Caco-2 (cell line): ENCODE measurements at regions not wholly inside any gene's neighbourhood (a gene's known extent, or its start where the extent isn't known, plus 50 kb on each side); places are given as distances from the start of the nearest gene placed in this dataset.

Experiments
- BruUV-seq: library from RNA; stranded (reverse); fragments of 400-500 nt; replicated peaks from 2 replicates; lab custom pipeline; 2021; lab: Mats Ljungman, UMichigan
- CTCF ChIA-PET: fragments of 300-600 bp; sonication (Branson Sonifier 250); formaldehyde crosslinking; loops from one replicate; lab custom pipeline; 2022; ENCODE audit warnings: antibody characterized with exemption; lab: Charles Lee
- POLR2A ChIA-PET: fragments of 300-600 bp; sonication (Branson Sonifier 250); formaldehyde crosslinking; loops from one replicate; lab custom pipeline; 2022; ENCODE audit warnings: antibody characterized with exemption; lab: Charles Lee
- DNase-seq, 2 experiments: peaks; one replicate each; pipeline versions ENCODE4 v3.0.0 to v3.0.0-alpha.2; 2020 to 2022
- H3K27me3 ChIP-seq: replicated peaks from 2 replicates; pipeline ENCODE4 v1.6.0; 2011; ENCODE audit warnings: low read length; ENCODE audit not compliant: control insufficient read depth, insufficient read depth
- H3K36me3 ChIP-seq: 2 replicates; pipeline ENCODE4 v1.5.1; 2011; ENCODE audit warnings: low read length; ENCODE audit not compliant: control insufficient read depth, insufficient read depth
- H3K4me1 ChIP-seq: fragments of 250-450 bp; sonication (Bioruptor Pico); 2 replicates; pipeline ENCODE4 v1.5.1; 2020; ENCODE audit warnings: mild to moderate bottlenecking
- H3K4me3 ChIP-seq: 2 replicates; pipeline ENCODE4 v1.5.1; 2011; ENCODE audit warnings: low read depth, mild to moderate bottlenecking, control low read depth, low read length
- H3K9me3 ChIP-seq: fragments of 250-450 bp; sonication (Bioruptor Pico); 2 replicates; pipeline ENCODE4 v1.5.1; 2020; ENCODE audit warnings: mild to moderate bottlenecking, moderate library complexity
- H3K27ac Mint-ChIP-seq: one replicate; pipeline ENCODE4 v1.8.0; 2022; ENCODE audit warnings: mixed read lengths; ENCODE audit not compliant: unreplicated experiment
- H3K27me3 Mint-ChIP-seq: one replicate; pipeline ENCODE4 v1.8.0; 2022; ENCODE audit warnings: mixed read lengths; ENCODE audit not compliant: insufficient read depth, unreplicated experiment
- H3K36me3 Mint-ChIP-seq: one replicate; pipeline ENCODE4 v1.8.0; 2022; ENCODE audit warnings: mild to moderate bottlenecking, mixed read lengths; ENCODE audit not compliant: insufficient read depth, unreplicated experiment
- H3K4me1 Mint-ChIP-seq: one replicate; pipeline ENCODE4 v1.8.0; 2022; ENCODE audit warnings: low read depth, mixed read lengths; ENCODE audit not compliant: unreplicated experiment
- H3K4me3 Mint-ChIP-seq: one replicate; pipeline ENCODE4 v1.8.0; 2022; ENCODE audit warnings: mild to moderate bottlenecking, moderate library complexity, mixed read lengths; ENCODE audit not compliant: unreplicated experiment
- H3K9me3 Mint-ChIP-seq: one replicate; pipeline ENCODE4 v1.8.0; 2022; ENCODE audit warnings: mixed read lengths; ENCODE audit not compliant: unreplicated experiment
- intact Hi-C: fragments of 100-400 bp; cut with micrococcal nuclease; formaldehyde crosslinking; loops from one replicate; pipeline ENCODE4 v1.10.0; 2022; ENCODE audit not compliant: unreplicated experiment
- TF ChIP-seq, protein P1 (sequence below), 2 experiments: fragments of 200-600 bp in 1 of 2; IDR thresholded peaks; 1 replicate in 1 of 2; 2 replicates in 1 of 2; pipeline versions ENCODE4 v1.5.1 to v1.8.0; 2011 to 2022; ENCODE audit warnings: antibody characterized with exemption in 1 of 2, control low read depth in 1 of 2, inconsistent platforms in 1 of 2, low read depth in 1 of 2, low read length in 1 of 2, mild to moderate bottlenecking in 1 of 2, moderate library complexity in 1 of 2; ENCODE audit not compliant: insufficient read depth in 1 of 2, severe bottlenecking in 1 of 2, unreplicated experiment in 1 of 2

DNA sequence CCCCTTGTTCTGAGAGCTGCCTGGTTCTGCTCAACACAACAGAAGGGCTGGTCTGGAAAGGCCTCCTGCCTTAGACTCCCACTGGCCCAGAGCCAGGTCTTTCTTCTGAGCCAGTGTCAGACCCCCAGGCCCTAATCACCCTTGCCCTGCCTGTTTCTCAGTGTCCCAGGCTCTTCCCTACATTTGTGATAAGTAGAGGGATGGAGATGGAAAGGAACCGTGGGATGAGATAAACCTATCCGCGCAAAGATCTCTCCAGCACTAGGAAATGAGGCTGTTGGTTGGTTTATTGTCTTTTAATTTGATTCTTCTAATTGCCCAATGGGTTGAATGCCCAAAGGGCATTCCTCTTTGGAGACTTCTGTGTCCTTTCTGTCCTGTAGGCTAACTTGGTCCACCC, 470.0 kb downstream of the TSHZ3 start:
- no peaks in the 10 kb centered on the region for H3K9me3 Mint-ChIP-seq
- CTCF ChIA-PET = no interaction called here
- no peaks in the 10 kb centered on the region for H3K9me3 ChIP-seq

DNA sequence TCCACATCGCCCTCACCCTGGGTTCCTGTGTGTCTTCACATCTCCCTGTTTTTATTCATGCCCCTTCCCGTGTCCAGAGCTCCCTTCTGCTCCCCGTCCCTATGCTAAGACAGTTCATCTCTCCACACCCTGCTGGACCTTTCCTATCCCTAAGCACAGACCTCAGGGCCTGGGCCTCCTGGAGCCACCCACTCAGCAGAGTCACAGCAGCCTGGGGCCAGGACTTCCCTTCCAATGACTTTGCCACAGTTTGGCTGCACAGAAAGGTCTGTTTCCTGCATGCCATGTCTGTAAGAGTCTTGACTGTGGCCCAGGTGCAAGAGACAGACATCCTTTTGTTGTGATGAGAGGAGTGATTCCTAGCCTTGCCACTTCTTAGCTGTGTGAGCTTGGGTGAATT, 470.7 kb downstream of the TSHZ3 start:
- ChIA-PET POLR2A (no interaction called here), CTCF (no interaction called here)
- H3K27me3 Mint-ChIP-seq = peaks cover 2% of the 10 kb centered on the region
- no TSS peak for BruUV-seq
- H3K36me3 Mint-ChIP-seq = no peaks in the 10 kb centered on the region
- TF ChIP-seq, protein P1, sequence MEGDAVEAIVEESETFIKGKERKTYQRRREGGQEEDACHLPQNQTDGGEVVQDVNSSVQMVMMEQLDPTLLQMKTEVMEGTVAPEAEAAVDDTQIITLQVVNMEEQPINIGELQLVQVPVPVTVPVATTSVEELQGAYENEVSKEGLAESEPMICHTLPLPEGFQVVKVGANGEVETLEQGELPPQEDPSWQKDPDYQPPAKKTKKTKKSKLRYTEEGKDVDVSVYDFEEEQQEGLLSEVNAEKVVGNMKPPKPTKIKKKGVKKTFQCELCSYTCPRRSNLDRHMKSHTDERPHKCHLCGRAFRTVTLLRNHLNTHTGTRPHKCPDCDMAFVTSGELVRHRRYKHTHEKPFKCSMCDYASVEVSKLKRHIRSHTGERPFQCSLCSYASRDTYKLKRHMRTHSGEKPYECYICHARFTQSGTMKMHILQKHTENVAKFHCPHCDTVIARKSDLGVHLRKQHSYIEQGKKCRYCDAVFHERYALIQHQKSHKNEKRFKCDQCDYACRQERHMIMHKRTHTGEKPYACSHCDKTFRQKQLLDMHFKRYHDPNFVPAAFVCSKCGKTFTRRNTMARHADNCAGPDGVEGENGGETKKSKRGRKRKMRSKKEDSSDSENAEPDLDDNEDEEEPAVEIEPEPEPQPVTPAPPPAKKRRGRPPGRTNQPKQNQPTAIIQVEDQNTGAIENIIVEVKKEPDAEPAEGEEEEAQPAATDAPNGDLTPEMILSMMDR (IDR thresholded peaks at IDR 0.05; ENCODE audit: insufficient read depth in 1 of 2, low read depth in 1 of 2, low read length in 1 of 2, severe bottlenecking in 1 of 2, unreplicated experiment in 1 of 2) = no peak
- no peak overlapping the region for H3K4me3 Mint-ChIP-seq
- Histone ChIP-seq H3K4me1 (no peaks in the 10 kb centered on the region), H3K9me3 (no peaks in the 10 kb centered on the region), H3K36me3 (no peaks in the 10 kb centered on the region), H3K27me3 (no peaks in the 10 kb centered on the region), H3K4me3 (no peak overlapping the region)
- no peak for DNase-seq
- no peaks in the 10 kb centered on the region for H3K9me3 Mint-ChIP-seq
- intact Hi-C loops = no loop called here
- no peak overlapping the region for H3K27ac Mint-ChIP-seq
- no peaks in the 10 kb centered on the region for H3K4me1 Mint-ChIP-seq

More for the DNA sequence above, 470.0 kb downstream of the TSHZ3 start:
- H3K4me1 Mint-ChIP-seq = no peaks in the 10 kb centered on the region
- no peak overlapping the region for H3K4me3 Mint-ChIP-seq
- POLR2A ChIA-PET = no interaction called here
- Histone ChIP-seq H3K4me1 (no peaks in the 10 kb centered on the region), H3K36me3 (no peaks in the 10 kb centered on the region), H3K27me3 (no peaks in the 10 kb centered on the region), H3K4me3 (no peak overlapping the region)
- DNase-seq = no peak
- intact Hi-C loops = no loop called here
- peaks cover 2% of the 10 kb centered on the region for H3K27me3 Mint-ChIP-seq
- H3K36me3 Mint-ChIP-seq = no peaks in the 10 kb centered on the region
- TF ChIP-seq, protein P1 (IDR thresholded peaks at IDR 0.05; ENCODE audit: insufficient read depth in 1 of 2, low read depth in 1 of 2, low read length in 1 of 2, severe bottlenecking in 1 of 2, unreplicated experiment in 1 of 2) = no peak
- H3K27ac Mint-ChIP-seq = no peak overlapping the region
- no TSS peak for BruUV-seq

DNA sequence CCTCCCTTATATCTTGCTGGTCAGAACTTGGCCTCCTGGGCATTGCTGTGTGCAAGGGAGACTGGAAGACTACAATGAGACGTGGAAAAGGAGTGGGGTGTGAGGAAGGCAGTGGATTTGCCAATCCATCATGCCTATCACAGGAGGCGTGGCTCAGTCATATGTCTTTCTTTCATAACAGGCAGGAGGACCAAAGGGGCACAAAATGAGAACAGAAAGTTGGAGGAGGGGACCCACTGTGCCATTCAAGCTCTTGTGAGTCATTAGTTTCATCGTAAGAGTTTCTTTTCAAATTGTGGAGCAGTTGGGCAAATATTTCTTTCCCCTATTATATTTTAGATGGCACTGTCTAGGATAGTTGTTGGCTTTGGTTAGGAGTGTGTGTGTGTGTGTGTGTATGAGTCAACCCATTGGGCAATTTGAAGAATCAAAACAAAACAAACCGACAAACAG, 471.5 kb downstream of the TSHZ3 start:
- TF ChIP-seq, protein P1 (IDR thresholded peaks at IDR 0.05; ENCODE audit: insufficient read depth in 1 of 2, low read depth in 1 of 2, low read length in 1 of 2, severe bottlenecking in 1 of 2, unreplicated experiment in 1 of 2) = no peak
- Histone ChIP-seq H3K4me1 (no peaks in the 10 kb centered on the region), H3K27me3 (no peaks in the 10 kb centered on the region), H3K9me3 (no peaks in the 10 kb centered on the region), H3K36me3 (no peaks in the 10 kb centered on the region), H3K4me3 (no peak overlapping the region)
- Mint-ChIP-seq H3K4me1 (no peaks in the 10 kb centered on the region), H3K27ac (no peak overlapping the region), H3K27me3 (peaks cover 2% of the 10 kb centered on the region), H3K4me3 (no peak overlapping the region), H3K9me3 (no peaks in the 10 kb centered on the region), H3K36me3 (no peaks in the 10 kb centered on the region)
- intact Hi-C loops = no loop called here
- ChIA-PET CTCF (no interaction called here), POLR2A (no interaction called here)
- DNase-seq = no peak
- BruUV-seq = no TSS peak
